Fibroblast of the conjunctiva (primary cell): ENCODE measurements at regions not wholly inside any gene's neighbourhood (a gene's known extent, or its start where the extent isn't known, plus 50 kb on each side); places are given as distances from the start of the nearest gene placed in this dataset.
"Not testable (repeated sequence)": the region's sequence is repeated elsewhere in the genome, so short reads cannot be mapped to it uniquely, and the experiment has no call there.

Experiments used
- DNase-seq: peaks from one replicate; pipeline ENCODE4 v3.0.0-alpha.2; 2010; ENCODE audit warnings: low read depth

GRCh38 chr1:227415115-227415790 is 97.0 kb upstream of the CDC42BPA start:
- no peak for DNase-seq

- no peak for DNase-seq
These were observed 92.8 kb upstream of the CDC42BPA start for GRCh38 chr1:227411066-227411465.

GRCh38 chr1:227406332-227406731 is 88.0 kb upstream of the CDC42BPA start:
- DNase-seq = not testable (repeated sequence)

- no peak for DNase-seq
These were observed 85.2 kb upstream of the CDC42BPA start for GRCh38 chr1:227403535-227403934.

GRCh38 chr1:227401562-227402342 is 83.5 kb upstream of the CDC42BPA start:
- no peak for DNase-seq

GRCh38 chr1:227399152-227399730 is 80.9 kb upstream of the CDC42BPA start:
- DNase-seq = no peak

- DNase-seq = no peak
These were observed 79.2 kb upstream of the CDC42BPA start for GRCh38 chr1:227397354-227397978.

- no peak for DNase-seq
These were observed 78.5 kb upstream of the CDC42BPA start for GRCh38 chr1:227396539-227397353.

GRCh38 chr1:227395426-227396028 is 77.2 kb upstream of the CDC42BPA start:
- no peak for DNase-seq

GRCh38 chr1:227392984-227393764 is 74.9 kb upstream of the CDC42BPA start:
- no peak for DNase-seq

- DNase-seq = no peak
These were observed 73.6 kb upstream of the CDC42BPA start for GRCh38 chr1:227391879-227392278.

GRCh38 chr1:227391211-227391610 is 72.9 kb upstream of the CDC42BPA start:
- DNase-seq = no peak

- DNase-seq = no peak
These were observed 72.2 kb upstream of the CDC42BPA start for GRCh38 chr1:227390525-227390924.

GRCh38 chr1:227388214-227389168 is 70.2 kb upstream of the CDC42BPA start:
- no peak for DNase-seq

GRCh38 chr1:227379555-227379892 is 61.2 kb upstream of the CDC42BPA start:
- no peak for DNase-seq

- DNase-seq = no peak
These were observed 60.7 kb upstream of the CDC42BPA start for GRCh38 chr1:227378871-227379554.

GRCh38 chr1:227378181-227378580 is 59.9 kb upstream of the CDC42BPA start:
- no peak for DNase-seq

- no peak for DNase-seq
These were observed 56.6 kb upstream of the CDC42BPA start for GRCh38 chr1:227374846-227375245.

- DNase-seq = peak; percentile 58
These were observed 54.4 kb upstream of the CDC42BPA start for GRCh38 chr1:227372726-227373130.
